SK-N-MC (cell line): ENCODE measurements at regions not wholly inside any gene's neighbourhood (a gene's known extent, or its start where the extent isn't known, plus 50 kb on each side); places are given as distances from the start of the nearest gene placed in this dataset.

ENCODE experiments used
- EZH2 ChIP-seq: fragments of 200-600 bp; sonication (generic); IDR thresholded peaks from one replicate; pipeline ENCODE4 v1.6.1; 2017; ENCODE audit warnings: antibody characterized with exemption
- POLR2AphosphoS5 ChIP-seq: IDR thresholded peaks from 2 replicates; pipeline ENCODE4 v1.6.1; 2012; ENCODE audit warnings: mild to moderate bottlenecking, low read depth, low read length, borderline replicate concordance

DNA sequence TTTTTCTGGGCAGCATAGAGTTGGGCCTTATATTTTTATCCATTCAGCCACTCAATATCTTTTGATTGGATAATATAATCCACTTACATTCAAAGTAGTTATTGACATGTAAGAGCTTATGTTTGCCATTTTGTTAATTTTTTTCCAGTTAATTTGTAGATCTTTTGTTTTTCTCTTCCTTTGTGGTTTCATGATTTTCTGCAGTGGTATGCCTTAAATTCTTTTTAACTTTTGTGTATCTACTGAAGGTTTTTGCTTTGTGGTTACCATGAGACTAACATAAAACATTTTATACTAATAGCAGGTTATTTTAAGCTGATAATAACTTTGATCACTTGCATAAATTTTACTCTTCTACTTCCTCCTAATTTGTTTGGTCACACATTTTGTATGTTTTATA is 140.8 kb upstream of the GATB start:
- no peak for TF ChIP-seq POLR2AphosphoS5
- TF ChIP-seq EZH2, result no peak
